ENCODE measurements at regions not wholly inside any gene's neighbourhood (a gene's known extent, or its start where the extent isn't known, plus 50 kb on each side); places are given as distances from the start of the nearest gene placed in this dataset.

- Histone ChIP-seq H3K4me3 (no peak overlapping the region), H3K27me3 (replicated peaks; ENCODE audit: insufficient read depth) (no peaks in the 10 kb centered on the region), H3K27ac (no peak overlapping the region), H3K9me3 (no peaks in the 10 kb centered on the region), H3K36me3 (no peaks in the 10 kb centered on the region), H3K4me1 (ENCODE audit: control insufficient read depth in 1 of 2, low read depth in 2 of 2) (peaks cover 0 to 2% of the 10 kb centered on the region in 2 donors)
- DNase-seq (ENCODE audit: low spot score) = no peak
- TF ChIP-seq CTCF (IDR thresholded peaks at IDR 0.05) = no peak
- no peak for ATAC-seq (ENCODE audit: insufficient number of reproducible peaks, low FRiP score, low read depth)
Measured at GRCh38 chr16:85983606-85984230, 84.8 kb downstream of the IRF8 start.

- Histone ChIP-seq H3K36me3 (no peaks in the 10 kb centered on the region), H3K4me1 (ENCODE audit: control insufficient read depth in 1 of 2, low read depth in 2 of 2) (no peaks in the 10 kb centered on the region), H3K9me3 (no peaks in the 10 kb centered on the region), H3K27ac (no peak overlapping the region), H3K27me3 (replicated peaks; ENCODE audit: insufficient read depth) (no peaks in the 10 kb centered on the region), H3K4me3 (no peak overlapping the region)
- DNase-seq (ENCODE audit: low spot score) (no peak), ATAC-seq (ENCODE audit: insufficient number of reproducible peaks, low FRiP score, low read depth) (no peak)
- no peak for TF ChIP-seq CTCF (IDR thresholded peaks at IDR 0.05)
Measured at GRCh38 chr16:85984231-85984880, 85.4 kb downstream of the IRF8 start.

GRCh38 chr16:85984947-85985451, 86.0 kb downstream of the IRF8 start:
- H3K27me3 ChIP-seq (replicated peaks; ENCODE audit: insufficient read depth) = no peaks in the 10 kb centered on the region
- TF ChIP-seq CTCF (IDR thresholded peaks at IDR 0.05) = no peak
- no peak overlapping the region for H3K4me3 ChIP-seq
- H3K9me3 ChIP-seq = no peaks in the 10 kb centered on the region
- H3K4me1 ChIP-seq (ENCODE audit: control insufficient read depth in 1 of 2, low read depth in 2 of 2) = no peaks in the 10 kb centered on the region
- ATAC-seq (ENCODE audit: insufficient number of reproducible peaks, low FRiP score, low read depth) (no peak), DNase-seq (ENCODE audit: low spot score) (no peak)
- no peaks in the 10 kb centered on the region for H3K36me3 ChIP-seq
- H3K27ac ChIP-seq = no peak overlapping the region

GRCh38 chr16:85986931-85987749, 88.2 kb downstream of the IRF8 start:
- H3K4me3 ChIP-seq = no peak overlapping the region
- no peak overlapping the region for H3K27ac ChIP-seq
- DNase-seq (ENCODE audit: low spot score) (no peak), ATAC-seq (ENCODE audit: insufficient number of reproducible peaks, low FRiP score, low read depth) (no peak)
- H3K4me1 ChIP-seq (ENCODE audit: control insufficient read depth in 1 of 2, low read depth in 2 of 2) = no peaks in the 10 kb centered on the region
- TF ChIP-seq CTCF (IDR thresholded peaks at IDR 0.05) = peak; percentile 37
- H3K27me3 ChIP-seq (replicated peaks; ENCODE audit: insufficient read depth) = no peaks in the 10 kb centered on the region
- H3K36me3 ChIP-seq = no peaks in the 10 kb centered on the region
- H3K9me3 ChIP-seq = no peaks in the 10 kb centered on the region

- ATAC-seq (ENCODE audit: insufficient number of reproducible peaks, low FRiP score, low read depth) (no peak), DNase-seq (ENCODE audit: low spot score) (no peak)
- H3K4me3 ChIP-seq = no peak overlapping the region
Measured at GRCh38 chr16:85987750-85988078, 88.8 kb downstream of the IRF8 start.

More at GRCh38 chr16:85987750-85988078, 88.8 kb downstream of the IRF8 start:
- no peaks in the 10 kb centered on the region for H3K4me1 ChIP-seq (ENCODE audit: control insufficient read depth in 1 of 2, low read depth in 2 of 2)
- no peaks in the 10 kb centered on the region for H3K9me3 ChIP-seq
- no peak overlapping the region for H3K27ac ChIP-seq
- no peaks in the 10 kb centered on the region for H3K27me3 ChIP-seq (replicated peaks; ENCODE audit: insufficient read depth)
- H3K36me3 ChIP-seq = no peaks in the 10 kb centered on the region
- TF ChIP-seq CTCF (IDR thresholded peaks at IDR 0.05) = no peak
